ENCODE measurements at regions not wholly inside any gene's neighbourhood (a gene's known extent, or its start where the extent isn't known, plus 50 kb on each side); places are given as distances from the start of the nearest gene placed in this dataset.
"Not testable (repeated sequence)": the region's sequence is repeated elsewhere in the genome, so short reads cannot be mapped to it uniquely, and the experiment has no call there.

GRCh38 chr2:87290566-87291307 is 269.1 kb upstream of the PLGLB1 start:
- not testable (repeated sequence) for TF ChIP-seq EZH2 (IDR thresholded peaks at IDR 0.05; ENCODE audit: insufficient read depth, poor library complexity, severe bottlenecking); EZH2phosphoT487 (IDR thresholded peaks at IDR 0.05; ENCODE audit: insufficient read depth, low read depth)
